Endodermal cell (in vitro differentiated cells): ENCODE measurements at regions not wholly inside any gene's neighbourhood (a gene's known extent, or its start where the extent isn't known, plus 50 kb on each side); places are given as distances from the start of the nearest gene placed in this dataset.

Experiments used
- DNase-seq: peaks from one replicate; pipeline ENCODE4 v3.0.0-alpha.2; 2017
- H3K27ac ChIP-seq: 2 replicates; pipeline ENCODE4 v1.5.1; 2013; ENCODE audit warnings: mild to moderate bottlenecking, low read depth, low read length, moderate library complexity
- H3K27me3 ChIP-seq: 2 replicates; pipeline ENCODE4 v1.6.1; 2013; ENCODE audit warnings: mild to moderate bottlenecking, low read length, moderate library complexity; ENCODE audit not compliant: insufficient read depth, control insufficient read depth, poor library complexity, severe bottlenecking
- H3K36me3 ChIP-seq: 2 replicates; pipeline ENCODE4 v1.7.0; 2013; ENCODE audit warnings: mild to moderate bottlenecking, low read length, moderate library complexity; ENCODE audit not compliant: control insufficient read depth, insufficient read depth
- H3K4me1 ChIP-seq: one replicate; pipeline ENCODE4 v1.7.0; 2013; ENCODE audit warnings: low read length; ENCODE audit not compliant: control insufficient read depth, insufficient read depth
- H3K4me3 ChIP-seq: 2 replicates; pipeline ENCODE4 v1.5.1; 2013; ENCODE audit warnings: mild to moderate bottlenecking, low read length, moderate library complexity
- H3K9ac ChIP-seq: 2 replicates; pipeline ENCODE4 v1.6.1; 2013; ENCODE audit warnings: mild to moderate bottlenecking, low read length, moderate library complexity; ENCODE audit not compliant: poor library complexity, severe bottlenecking; ENCODE audit errors: extremely low read depth
- H3K9me3 ChIP-seq: 2 replicates; pipeline ENCODE4 v1.6.1; 2013; ENCODE audit warnings: mild to moderate bottlenecking, low read length, moderate library complexity; ENCODE audit not compliant: control insufficient read depth
- H3K27ac Mint-ChIP-seq: 2 replicates; pipeline ENCODE4 v1.8.0; 2020; ENCODE audit warnings: mixed read lengths
- H3K27me3 Mint-ChIP-seq: 2 replicates; pipeline ENCODE4 v1.8.0; 2021; ENCODE audit warnings: mild to moderate bottlenecking, mixed read lengths; ENCODE audit not compliant: insufficient read depth
- H3K36me3 Mint-ChIP-seq: 2 replicates; pipeline ENCODE4 v1.8.0; 2020; ENCODE audit warnings: low read depth, mixed read lengths
- H3K4me1 Mint-ChIP-seq: 2 replicates; pipeline ENCODE4 v1.8.0; 2020; ENCODE audit warnings: mixed read lengths
- H3K4me3 Mint-ChIP-seq: 2 replicates; pipeline ENCODE4 v1.8.0; 2020; ENCODE audit warnings: mild to moderate bottlenecking, moderate library complexity, mixed read lengths
- H3K9me3 Mint-ChIP-seq: 2 replicates; pipeline ENCODE4 v1.8.0; 2020; ENCODE audit warnings: mild to moderate bottlenecking, mixed read lengths
- CTCF ChIP-seq: fragments of 200-600 bp; sonication (generic); conservative IDR thresholded peaks from 2 replicates; pipeline ENCODE4 v1.5.0; 2021; ENCODE audit warnings: antibody characterized with exemption, mild to moderate bottlenecking
- WGBS, 2 experiments: methylation state at CpG; one replicate each; pipeline versions ENCODE4 v1.1.5 to v1.1.7; 2013; ENCODE audit warnings: missing lambda C conversion rate in 2 of 2, mixed read lengths in 1 of 2; ENCODE audit not compliant: insufficient coverage in 1 of 2, insufficient read length in 1 of 2; 5-methylcytosine and 5-hydroxymethylcytosine counted together

- Histone ChIP-seq H3K4me1 (no peaks in the 10 kb centered on the region), H3K9me3 (no peaks in the 10 kb centered on the region), H3K36me3 (no peaks in the 10 kb centered on the region), H3K9ac (no peak overlapping the region), H3K27me3 (no peaks in the 10 kb centered on the region), H3K4me3 (no peak overlapping the region), H3K27ac (no peak overlapping the region)
- H3K4me3 Mint-ChIP-seq = no peak overlapping the region
- 90% methylated on average over 3 of the region's 3 CpGs; no CpG with 5 or more reads in 1 of the 2 experiments for WGBS, 2 experiments
- TF ChIP-seq CTCF = no peak
- no peaks in the 10 kb centered on the region for H3K9me3 Mint-ChIP-seq
- H3K27me3 Mint-ChIP-seq = peaks cover under 1% of the 10 kb centered on the region
- H3K36me3 Mint-ChIP-seq = no peaks in the 10 kb centered on the region
- no peak overlapping the region for H3K27ac Mint-ChIP-seq
- no peak for DNase-seq
- H3K4me1 Mint-ChIP-seq = no peaks in the 10 kb centered on the region
Measured at GRCh38 chr20:26218301-26218700, 521.6 kb upstream of the ZNF337 start.

DNA sequence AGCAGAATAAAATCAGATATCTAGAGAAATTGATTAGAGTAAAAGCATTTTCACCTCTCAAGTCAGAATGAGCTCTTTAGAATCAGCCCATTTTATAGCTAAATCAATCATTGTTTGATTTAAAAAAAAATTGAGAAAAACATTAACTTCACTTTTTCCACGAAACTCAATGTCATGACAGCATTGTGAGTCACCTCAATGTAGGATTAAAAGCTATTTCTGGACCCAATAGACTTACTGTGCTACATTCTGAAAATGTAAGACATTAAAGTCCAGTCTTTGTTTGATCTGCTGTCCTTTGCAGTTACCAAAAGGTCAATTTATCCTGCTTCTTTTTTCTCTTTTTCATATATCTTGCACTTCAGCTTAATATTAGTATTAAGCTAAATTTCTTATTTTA lies 519.4 kb upstream of the ZNF337 start:
- Histone ChIP-seq H3K4me1 (no peaks in the 10 kb centered on the region), H3K9me3 (no peaks in the 10 kb centered on the region), H3K27ac (no peak overlapping the region), H3K4me3 (no peak overlapping the region), H3K27me3 (peaks cover 17% of the 10 kb centered on the region), H3K36me3 (no peaks in the 10 kb centered on the region), H3K9ac (no peak overlapping the region)
- H3K27ac Mint-ChIP-seq = no peak overlapping the region
- H3K36me3 Mint-ChIP-seq = no peaks in the 10 kb centered on the region
- H3K9me3 Mint-ChIP-seq = no peaks in the 10 kb centered on the region
- H3K4me3 Mint-ChIP-seq = no peak overlapping the region
- DNase-seq = no peak
- WGBS, 2 experiments = 60 to 64% methylated on average over 1 of the region's 1 CpG
- H3K27me3 Mint-ChIP-seq = peaks cover 19% of the 10 kb centered on the region
- no peak for TF ChIP-seq CTCF
- H3K4me1 Mint-ChIP-seq = no peaks in the 10 kb centered on the region

GRCh38 chr20:26214991-26215390 lies 518.3 kb upstream of the ZNF337 start:
- H3K36me3 ChIP-seq = no peaks in the 10 kb centered on the region
- Mint-ChIP-seq H3K36me3 (no peaks in the 10 kb centered on the region), H3K4me1 (no peaks in the 10 kb centered on the region), H3K9me3 (peaks cover 2% of the 10 kb centered on the region), H3K27me3 (peaks cover 26% of the 10 kb centered on the region), H3K4me3 (no peak overlapping the region), H3K27ac (no peak overlapping the region)
- TF ChIP-seq CTCF = no peak
- no peak for DNase-seq
- no peak overlapping the region for H3K27ac ChIP-seq
- no peak overlapping the region for H3K9ac ChIP-seq
- H3K4me3 ChIP-seq = no peak overlapping the region
- no peaks in the 10 kb centered on the region for H3K4me1 ChIP-seq
- 75 to 100% methylated on average over 1 to 3 of the region's 3 CpGs for WGBS, 2 experiments
- peaks cover 27% of the 10 kb centered on the region for H3K27me3 ChIP-seq
- no peaks in the 10 kb centered on the region for H3K9me3 ChIP-seq
